Right cardiac atrium (tissue), 5 donors: ENCODE measurements at regions not wholly inside any gene's neighbourhood (a gene's known extent, or its start where the extent isn't known, plus 50 kb on each side); places are given as distances from the start of the nearest gene placed in this dataset.

Source experiments
- ATAC-seq, 2 donors: fragments of 200-7000 bp; cut with Tn5 transposase; one replicate each; pipeline versions ENCODE4 v1.8.0 to v1.9.1; 2020; ENCODE audit warnings: moderate library complexity in 2 of 2, mild to moderate bottlenecking in 1 of 2
- DNase-seq, 3 donors: peaks; one replicate each; pipeline ENCODE4 v3.0.0-alpha.2; 2020
- H3K27ac ChIP-seq: one replicate; pipeline ENCODE4 v1.5.1; 2013; ENCODE audit warnings: mild to moderate bottlenecking, low read length, control low read depth, moderate library complexity
- H3K27me3 ChIP-seq: one replicate; pipeline ENCODE4 v1.6.1; 2013; ENCODE audit not compliant: control insufficient read depth, insufficient read depth
- H3K4me1 ChIP-seq: one replicate; pipeline ENCODE4 v1.6.1; 2013; ENCODE audit warnings: low read length; ENCODE audit not compliant: control insufficient read depth, insufficient read depth
- H3K4me3 ChIP-seq: one replicate; pipeline ENCODE4 v1.5.1; 2013; ENCODE audit warnings: low read length, control low read depth
- H3K9me3 ChIP-seq: one replicate; pipeline ENCODE4 v1.6.1; 2013; ENCODE audit warnings: low read length; ENCODE audit not compliant: control insufficient read depth
- WGBS: extraction: QIAGEN DNeasy Blood & Tissue Kit; methylation state at CpG from one replicate; pipeline ENCODE4 v1.1.7; 2013; 5-methylcytosine and 5-hydroxymethylcytosine counted together
- intact Hi-C, 4 donors: fragments of 100-400 bp; cut with DNase I; formaldehyde crosslinking; loops; one replicate each; pipeline versions ENCODE4 v1.11.0 to v1.14.0; 2022 to 2023
- donor health status: healthy with polysubstance abuse.
- donor health status: DM: no; HTN: yes; CAD: no.
- donor health status: DM: no; HTN: no; CAD: no.
- donor health status: DM: no; HTN: yes; CAD: no; lungs with severe emphysema.
- donor health status: DM: yes; HTN: yes; CAD: no.

DNA sequence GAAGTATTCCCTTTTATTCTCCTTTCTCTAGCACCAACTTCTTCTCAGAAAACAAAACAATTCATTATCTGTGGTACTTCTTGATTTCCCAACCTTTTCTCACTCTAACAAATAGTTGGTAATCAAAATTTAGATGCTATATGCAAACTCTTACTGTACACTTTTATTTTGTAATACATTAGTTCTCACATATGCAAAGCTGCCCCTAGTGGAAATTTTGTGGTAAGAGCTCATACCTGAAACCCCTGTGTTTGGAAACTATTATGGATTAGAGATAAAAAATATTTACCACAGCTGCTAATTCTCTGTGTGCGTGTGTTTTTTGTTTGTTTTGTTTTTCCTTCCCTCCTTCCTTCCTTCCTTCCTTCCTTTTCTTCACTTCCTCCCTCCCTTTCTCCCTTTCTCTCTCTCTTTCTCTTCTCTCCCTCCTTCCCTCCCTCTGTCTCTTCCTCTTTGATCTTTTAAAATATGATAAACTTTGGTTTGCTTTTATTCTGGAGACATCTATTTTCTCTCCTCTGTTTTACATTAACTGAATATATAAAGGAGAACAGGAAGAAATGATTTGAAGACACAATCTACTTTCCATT is 537.4 kb downstream of the SLITRK6 start:
- Histone ChIP-seq H3K9me3 (no peaks in the 10 kb centered on the region), H3K4me3 (no peak overlapping the region), H3K27ac (no peak overlapping the region), H3K4me1 (no peaks in the 10 kb centered on the region), H3K27me3 (no peaks in the 10 kb centered on the region)
- no peak for DNase-seq
- intact Hi-C loops, result no loop called here
- ATAC-seq, result no peak
- WGBS, result 27% methylated on average over 1 of the region's 1 CpG

DNA sequence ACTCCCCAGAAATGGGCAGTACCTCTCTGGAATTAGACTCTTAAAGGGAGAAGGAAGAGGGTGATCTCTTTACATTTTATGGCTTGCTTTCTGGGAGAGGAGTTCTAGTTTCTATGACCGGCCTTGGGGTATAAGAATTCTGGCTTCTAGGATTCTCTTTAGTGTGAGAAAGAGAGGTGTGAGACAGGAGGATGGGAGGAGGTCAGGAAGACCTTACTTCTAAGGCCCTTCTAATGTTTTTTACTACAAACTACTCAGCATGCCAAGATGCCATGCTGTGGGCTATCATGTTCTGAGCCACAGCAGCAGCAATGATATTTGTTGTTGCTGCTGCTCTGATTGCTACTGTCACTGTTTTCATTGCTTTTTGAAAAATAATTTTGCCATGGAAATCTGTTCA is 538.3 kb downstream of the SLITRK6 start:
- 84% methylated on average over 1 of the region's 1 CpG for WGBS
- no peak for DNase-seq

GRCh38 chr13:85255978-85256377 is 543.2 kb downstream of the SLITRK6 start:
- intact Hi-C loops, result no loop called here
- Histone ChIP-seq H3K27ac (no peak overlapping the region), H3K4me1 (no peaks in the 10 kb centered on the region), H3K27me3 (no peaks in the 10 kb centered on the region), H3K4me3 (no peak overlapping the region), H3K9me3 (no peaks in the 10 kb centered on the region)
- 47% methylated on average over 2 of the region's 2 CpGs for WGBS
- no peak for ATAC-seq
- no peak for DNase-seq

More for the DNA sequence above, 538.3 kb downstream of the SLITRK6 start:
- no peak overlapping the region for H3K4me3 ChIP-seq
- no peak overlapping the region for H3K27ac ChIP-seq
- intact Hi-C loops, result no loop called here
- no peaks in the 10 kb centered on the region for H3K27me3 ChIP-seq
- no peaks in the 10 kb centered on the region for H3K9me3 ChIP-seq
- H3K4me1 ChIP-seq, result no peaks in the 10 kb centered on the region
- no peak for ATAC-seq

- ATAC-seq (no peak), DNase-seq (no peak)
- Histone ChIP-seq H3K27ac (no peak overlapping the region), H3K9me3 (no peaks in the 10 kb centered on the region), H3K4me1 (no peaks in the 10 kb centered on the region), H3K4me3 (no peak overlapping the region), H3K27me3 (no peaks in the 10 kb centered on the region)
- intact Hi-C loops, result no loop called here
- WGBS, result 83% methylated on average over 6 of the region's 6 CpGs
Observed at GRCh38 chr13:85254641-85255040, 544.6 kb downstream of the SLITRK6 start.

- 82% methylated on average over 4 of the region's 4 CpGs for WGBS
- ATAC-seq, result no peak
- no peaks in the 10 kb centered on the region for H3K9me3 ChIP-seq
Observed at GRCh38 chr13:85249151-85249550, 550.1 kb downstream of the SLITRK6 start.

GRCh38 chr13:85247780-85248179 is 551.4 kb downstream of the SLITRK6 start:
- intact Hi-C loops, result no loop called here
- no peaks in the 10 kb centered on the region for H3K27me3 ChIP-seq
- H3K27ac ChIP-seq, result no peak overlapping the region
- H3K4me1 ChIP-seq, result no peaks in the 10 kb centered on the region
- no peaks in the 10 kb centered on the region for H3K9me3 ChIP-seq
- H3K4me3 ChIP-seq, result no peak overlapping the region
- ATAC-seq (no peak), DNase-seq (no peak)
- 64% methylated on average over 3 of the region's 3 CpGs for WGBS

More at GRCh38 chr13:85249151-85249550, 550.1 kb downstream of the SLITRK6 start:
- H3K27ac ChIP-seq, result no peak overlapping the region
- intact Hi-C loops, result no loop called here
- DNase-seq, result no peak
- no peaks in the 10 kb centered on the region for H3K4me1 ChIP-seq
- H3K4me3 ChIP-seq, result no peak overlapping the region
- no peaks in the 10 kb centered on the region for H3K27me3 ChIP-seq

DNA sequence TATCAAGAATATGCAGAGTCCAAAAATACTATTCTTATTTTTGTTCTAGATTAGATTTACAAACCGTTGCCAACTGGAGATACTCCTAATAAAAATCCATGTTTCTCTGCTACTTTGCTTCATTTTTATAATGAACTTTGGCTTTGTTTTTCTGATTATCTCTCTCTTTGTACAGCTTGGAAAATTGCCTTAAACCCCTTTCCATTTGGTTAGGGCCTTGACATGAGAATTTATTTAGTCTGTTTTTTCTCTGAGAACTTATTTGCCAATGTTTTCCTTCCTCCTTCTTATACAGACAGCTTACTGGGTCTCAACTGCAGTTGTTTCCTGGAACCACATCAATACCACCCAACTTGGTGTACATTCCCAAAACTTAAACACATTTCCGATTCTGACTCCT is 555.4 kb downstream of the SLITRK6 start:
- 43% methylated on average over 2 of the region's 2 CpGs for WGBS
- DNase-seq, result no peak
- no peaks in the 10 kb centered on the region for H3K4me1 ChIP-seq
- no peak overlapping the region for H3K27ac ChIP-seq
- ATAC-seq, result no peak
- H3K27me3 ChIP-seq, result no peaks in the 10 kb centered on the region
- intact Hi-C loops, result no loop called here
- H3K9me3 ChIP-seq, result no peaks in the 10 kb centered on the region
- H3K4me3 ChIP-seq, result no peak overlapping the region

DNA sequence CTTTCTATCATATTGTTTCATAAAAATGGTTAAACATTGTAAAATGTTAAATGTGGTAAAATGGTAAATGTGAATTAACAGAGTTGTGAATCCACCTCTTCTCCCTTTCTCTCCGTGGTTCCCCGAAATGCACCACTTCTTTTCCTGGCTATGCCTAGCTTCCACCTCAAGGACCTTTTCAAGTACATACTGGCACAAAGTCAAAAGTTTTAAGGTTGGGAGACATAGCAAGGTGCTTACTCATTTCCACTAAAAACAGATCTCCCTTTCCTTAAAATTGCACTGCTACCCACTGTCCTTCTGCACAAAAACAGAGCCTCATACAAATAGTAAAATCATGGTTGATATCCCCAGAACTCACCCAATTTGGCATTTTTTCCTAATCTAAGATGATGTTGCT is 558.2 kb downstream of the SLITRK6 start:
- Histone ChIP-seq H3K4me3 (no peak overlapping the region), H3K4me1 (no peaks in the 10 kb centered on the region), H3K27ac (no peak overlapping the region), H3K9me3 (no peaks in the 10 kb centered on the region), H3K27me3 (no peaks in the 10 kb centered on the region)
- intact Hi-C loops, result no loop called here
- WGBS, result 64% methylated on average over 2 of the region's 2 CpGs
- ATAC-seq (no peak), DNase-seq (no peak)

- Histone ChIP-seq H3K27me3 (no peaks in the 10 kb centered on the region), H3K27ac (no peak overlapping the region), H3K9me3 (no peaks in the 10 kb centered on the region), H3K4me3 (no peak overlapping the region), H3K4me1 (no peaks in the 10 kb centered on the region)
- ATAC-seq (no peak), DNase-seq (no peak)
- WGBS, result 90% methylated on average over 1 of the region's 1 CpG
- intact Hi-C loops, result no loop called here
Observed at GRCh38 chr13:85236413-85236812, 562.8 kb downstream of the SLITRK6 start.

- DNase-seq, result no peak
- no peaks in the 10 kb centered on the region for H3K4me1 ChIP-seq
- intact Hi-C loops, result no loop called here
Observed at GRCh38 chr13:85230691-85231093, 568.5 kb downstream of the SLITRK6 start.

GRCh38 chr13:85228692-85229091 is 570.5 kb downstream of the SLITRK6 start:
- no peaks in the 10 kb centered on the region for H3K9me3 ChIP-seq
- intact Hi-C loops, result no loop called here
- no peaks in the 10 kb centered on the region for H3K4me1 ChIP-seq
- no peaks in the 10 kb centered on the region for H3K27me3 ChIP-seq
- ATAC-seq (no peak), DNase-seq (no peak)
- H3K27ac ChIP-seq, result no peak overlapping the region
- WGBS, result 90% methylated on average over 2 of the region's 2 CpGs
- H3K4me3 ChIP-seq, result no peak overlapping the region

More at GRCh38 chr13:85230691-85231093, 568.5 kb downstream of the SLITRK6 start:
- no peak for ATAC-seq
- WGBS, result 57% methylated on average over 4 of the region's 4 CpGs
- Histone ChIP-seq H3K27me3 (no peaks in the 10 kb centered on the region), H3K9me3 (no peaks in the 10 kb centered on the region), H3K27ac (no peak overlapping the region), H3K4me3 (no peak overlapping the region)
